WTC11 (cell line): ENCODE measurements at regions not wholly inside any gene's neighbourhood (a gene's known extent, or its start where the extent isn't known, plus 50 kb on each side); places are given as distances from the start of the nearest gene placed in this dataset.

Experiments used
- CBFB ChIP-seq: sonication (generic); formaldehyde crosslinking; IDR thresholded peaks from 2 replicates; pipeline ENCODE4 v1.8.1; 2022; ENCODE audit warnings: mild to moderate bottlenecking, low read depth, missing genetic modification reagents
- CREM ChIP-seq: sonication (generic); formaldehyde crosslinking; IDR thresholded peaks from 2 replicates; pipeline ENCODE4 v1.8.1; 2022; ENCODE audit warnings: mild to moderate bottlenecking, missing genetic modification reagents, moderate library complexity
- ESRRA ChIP-seq: sonication (generic); formaldehyde crosslinking; IDR thresholded peaks from 2 replicates; pipeline ENCODE4 v1.8.1; 2022; ENCODE audit warnings: mild to moderate bottlenecking, missing genetic modification reagents, borderline replicate concordance
- ETV6 ChIP-seq: sonication (generic); formaldehyde crosslinking; IDR thresholded peaks from 2 replicates; pipeline ENCODE4 v1.8.1; 2022; ENCODE audit warnings: mild to moderate bottlenecking, missing genetic modification reagents
- FOXJ3 ChIP-seq: sonication (generic); formaldehyde crosslinking; IDR thresholded peaks from 2 replicates; pipeline ENCODE4 v1.9.0; 2021; ENCODE audit warnings: missing genetic modification reagents, mild to moderate bottlenecking, borderline replicate concordance
- IRF2 ChIP-seq: sonication (generic); formaldehyde crosslinking; IDR thresholded peaks from 2 replicates; pipeline ENCODE4 v1.8.0; 2022; ENCODE audit warnings: low read depth, missing genetic modification reagents, borderline replicate concordance
- JUN ChIP-seq: sonication (generic); formaldehyde crosslinking; IDR thresholded peaks from 2 replicates; pipeline ENCODE4 v1.8.0; 2023; ENCODE audit warnings: mild to moderate bottlenecking, missing genetic modification reagents
- NR2C2 ChIP-seq: sonication (generic); formaldehyde crosslinking; IDR thresholded peaks from 2 replicates; pipeline ENCODE4 v1.8.0; 2022; ENCODE audit warnings: mild to moderate bottlenecking, missing genetic modification reagents
- SMAD3 ChIP-seq: sonication (generic); formaldehyde crosslinking; IDR thresholded peaks from 2 replicates; pipeline ENCODE4 v1.8.0; 2022; ENCODE audit warnings: missing genetic modification reagents, mild to moderate bottlenecking, borderline replicate concordance
- ZNF219 ChIP-seq: sonication (generic); formaldehyde crosslinking; IDR thresholded peaks from 2 replicates; pipeline ENCODE4 v1.8.0; 2023; ENCODE audit warnings: missing genetic modification reagents, mild to moderate bottlenecking, borderline replicate concordance
- TF ChIP-seq, protein P1 (sequence below): fragments of 200-600 bp; IDR thresholded peaks from 2 replicates; pipeline ENCODE4 v1.8.0; 2022; ENCODE audit warnings: antibody characterized with exemption
- TF ChIP-seq, protein P2 (sequence below): sonication (generic); formaldehyde crosslinking; IDR thresholded peaks from 2 replicates; pipeline ENCODE4 v1.8.1; 2023; ENCODE audit warnings: mild to moderate bottlenecking, missing genetic modification reagents, moderate library complexity
- TF ChIP-seq, protein P3 (sequence below): sonication (generic); formaldehyde crosslinking; IDR thresholded peaks from 2 replicates; pipeline ENCODE4 v1.8.0; 2022; ENCODE audit warnings: mild to moderate bottlenecking, missing genetic modification reagents
- TF ChIP-seq, protein P4 (sequence below): sonication (generic); formaldehyde crosslinking; IDR thresholded peaks from 2 replicates; pipeline ENCODE4 v1.8.0; 2023; ENCODE audit warnings: mild to moderate bottlenecking, missing genetic modification reagents

DNA sequence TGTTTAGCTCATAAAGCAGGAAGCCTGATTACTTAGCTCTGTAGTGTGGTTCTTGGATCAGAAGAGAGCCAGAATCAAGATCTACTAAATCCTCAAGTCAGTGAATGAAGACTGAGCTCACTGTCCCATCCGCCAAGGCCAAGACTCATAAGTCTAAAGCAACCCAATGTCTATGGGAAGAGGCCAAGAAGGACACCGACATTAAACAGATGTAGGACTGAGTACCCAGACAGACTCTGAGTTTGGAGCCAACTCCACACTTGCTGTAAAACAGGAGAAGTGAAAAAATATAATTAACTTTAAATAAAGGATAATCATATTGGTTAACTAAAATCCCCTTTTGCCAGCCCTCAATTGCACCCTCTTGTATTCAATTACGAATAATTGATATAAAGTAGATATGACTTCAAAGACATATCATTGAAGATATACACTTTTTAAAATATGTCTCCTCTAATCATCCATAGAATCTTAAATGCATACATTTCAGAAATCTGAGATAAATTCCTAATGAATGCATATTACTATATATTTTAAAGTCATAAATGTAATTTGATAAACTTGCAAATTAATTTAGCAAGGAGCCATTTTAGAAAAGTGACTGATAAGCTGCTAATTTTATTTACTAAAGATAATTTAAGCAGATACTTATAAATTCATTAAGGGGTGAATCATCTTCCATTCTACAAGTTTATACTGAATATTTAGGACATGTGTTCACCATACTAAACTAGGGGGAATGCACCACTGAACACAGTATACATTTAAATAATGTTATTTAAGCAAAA lies 617.0 kb upstream of the ARID1B start:
- no peak for TF ChIP-seq ZNF219
- TF ChIP-seq, protein P1, sequence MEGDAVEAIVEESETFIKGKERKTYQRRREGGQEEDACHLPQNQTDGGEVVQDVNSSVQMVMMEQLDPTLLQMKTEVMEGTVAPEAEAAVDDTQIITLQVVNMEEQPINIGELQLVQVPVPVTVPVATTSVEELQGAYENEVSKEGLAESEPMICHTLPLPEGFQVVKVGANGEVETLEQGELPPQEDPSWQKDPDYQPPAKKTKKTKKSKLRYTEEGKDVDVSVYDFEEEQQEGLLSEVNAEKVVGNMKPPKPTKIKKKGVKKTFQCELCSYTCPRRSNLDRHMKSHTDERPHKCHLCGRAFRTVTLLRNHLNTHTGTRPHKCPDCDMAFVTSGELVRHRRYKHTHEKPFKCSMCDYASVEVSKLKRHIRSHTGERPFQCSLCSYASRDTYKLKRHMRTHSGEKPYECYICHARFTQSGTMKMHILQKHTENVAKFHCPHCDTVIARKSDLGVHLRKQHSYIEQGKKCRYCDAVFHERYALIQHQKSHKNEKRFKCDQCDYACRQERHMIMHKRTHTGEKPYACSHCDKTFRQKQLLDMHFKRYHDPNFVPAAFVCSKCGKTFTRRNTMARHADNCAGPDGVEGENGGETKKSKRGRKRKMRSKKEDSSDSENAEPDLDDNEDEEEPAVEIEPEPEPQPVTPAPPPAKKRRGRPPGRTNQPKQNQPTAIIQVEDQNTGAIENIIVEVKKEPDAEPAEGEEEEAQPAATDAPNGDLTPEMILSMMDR: no peak
- TF ChIP-seq ESRRA (CRISPR knock-in tag): no peak
- TF ChIP-seq, protein P2, sequence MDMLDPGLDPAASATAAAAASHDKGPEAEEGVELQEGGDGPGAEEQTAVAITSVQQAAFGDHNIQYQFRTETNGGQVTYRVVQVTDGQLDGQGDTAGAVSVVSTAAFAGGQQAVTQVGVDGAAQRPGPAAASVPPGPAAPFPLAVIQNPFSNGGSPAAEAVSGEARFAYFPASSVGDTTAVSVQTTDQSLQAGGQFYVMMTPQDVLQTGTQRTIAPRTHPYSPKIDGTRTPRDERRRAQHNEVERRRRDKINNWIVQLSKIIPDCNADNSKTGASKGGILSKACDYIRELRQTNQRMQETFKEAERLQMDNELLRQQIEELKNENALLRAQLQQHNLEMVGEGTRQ (CRISPR knock-in tag): no peak
- TF ChIP-seq CREM (CRISPR knock-in tag): no peak
- no peak for TF ChIP-seq IRF2 (CRISPR knock-in tag)
- TF ChIP-seq, protein P3, sequence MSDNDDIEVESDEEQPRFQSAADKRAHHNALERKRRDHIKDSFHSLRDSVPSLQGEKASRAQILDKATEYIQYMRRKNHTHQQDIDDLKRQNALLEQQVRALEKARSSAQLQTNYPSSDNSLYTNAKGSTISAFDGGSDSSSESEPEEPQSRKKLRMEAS (CRISPR knock-in tag): no peak
- no peak for TF ChIP-seq JUN
- TF ChIP-seq, protein P4, sequence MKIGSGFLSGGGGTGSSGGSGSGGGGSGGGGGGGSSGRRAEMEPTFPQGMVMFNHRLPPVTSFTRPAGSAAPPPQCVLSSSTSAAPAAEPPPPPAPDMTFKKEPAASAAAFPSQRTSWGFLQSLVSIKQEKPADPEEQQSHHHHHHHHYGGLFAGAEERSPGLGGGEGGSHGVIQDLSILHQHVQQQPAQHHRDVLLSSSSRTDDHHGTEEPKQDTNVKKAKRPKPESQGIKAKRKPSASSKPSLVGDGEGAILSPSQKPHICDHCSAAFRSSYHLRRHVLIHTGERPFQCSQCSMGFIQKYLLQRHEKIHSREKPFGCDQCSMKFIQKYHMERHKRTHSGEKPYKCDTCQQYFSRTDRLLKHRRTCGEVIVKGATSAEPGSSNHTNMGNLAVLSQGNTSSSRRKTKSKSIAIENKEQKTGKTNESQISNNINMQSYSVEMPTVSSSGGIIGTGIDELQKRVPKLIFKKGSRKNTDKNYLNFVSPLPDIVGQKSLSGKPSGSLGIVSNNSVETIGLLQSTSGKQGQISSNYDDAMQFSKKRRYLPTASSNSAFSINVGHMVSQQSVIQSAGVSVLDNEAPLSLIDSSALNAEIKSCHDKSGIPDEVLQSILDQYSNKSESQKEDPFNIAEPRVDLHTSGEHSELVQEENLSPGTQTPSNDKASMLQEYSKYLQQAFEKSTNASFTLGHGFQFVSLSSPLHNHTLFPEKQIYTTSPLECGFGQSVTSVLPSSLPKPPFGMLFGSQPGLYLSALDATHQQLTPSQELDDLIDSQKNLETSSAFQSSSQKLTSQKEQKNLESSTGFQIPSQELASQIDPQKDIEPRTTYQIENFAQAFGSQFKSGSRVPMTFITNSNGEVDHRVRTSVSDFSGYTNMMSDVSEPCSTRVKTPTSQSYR (CRISPR knock-in tag): no peak
- TF ChIP-seq FOXJ3: no peak
- TF ChIP-seq ETV6 (CRISPR knock-in tag): no peak
- no peak for TF ChIP-seq SMAD3 (CRISPR knock-in tag)
- TF ChIP-seq NR2C2: no peak
- no peak for TF ChIP-seq CBFB (CRISPR knock-in tag)
